GM23248 (cell line): ENCODE measurements at regions not wholly inside any gene's neighbourhood (a gene's known extent, or its start where the extent isn't known, plus 50 kb on each side); places are given as distances from the start of the nearest gene placed in this dataset.

Experiments used
- DNase-seq: peaks from one replicate; pipeline ENCODE4 v3.0.0-alpha.2; 2015
- H2AFZ ChIP-seq: fragments of 200-600 bp; sonication (generic); 2 replicates; pipeline ENCODE4 v1.6.1; 2016; ENCODE audit warnings: antibody characterized with exemption
- H3F3A ChIP-seq: fragments of 200-600 bp; sonication (generic); 2 replicates; pipeline ENCODE4 v1.6.1; 2016; ENCODE audit warnings: mild to moderate bottlenecking, antibody characterized with exemption, mixed run types; ENCODE audit not compliant: insufficient read depth
- H3K27ac ChIP-seq: fragments of 200-600 bp; sonication (generic); 2 replicates; pipeline ENCODE4 v1.5.1; 2016; ENCODE audit warnings: mild to moderate bottlenecking
- H3K27me3 ChIP-seq: fragments of 200-600 bp; sonication (generic); replicated peaks from 2 replicates; pipeline ENCODE4 v1.6.1; 2016; ENCODE audit warnings: mild to moderate bottlenecking; ENCODE audit not compliant: insufficient read depth
- H3K36me3 ChIP-seq: fragments of 200-600 bp; sonication (generic); 2 replicates; pipeline ENCODE4 v1.6.1; 2016; ENCODE audit warnings: low read depth, mild to moderate bottlenecking
- H3K4me1 ChIP-seq: fragments of 200-600 bp; sonication (generic); 2 replicates; pipeline ENCODE4 v1.6.1; 2016; ENCODE audit warnings: mild to moderate bottlenecking; ENCODE audit not compliant: insufficient read depth
- H3K4me2 ChIP-seq: fragments of 200-600 bp; sonication (generic); one replicate; pipeline ENCODE4 v1.6.1; 2016; ENCODE audit warnings: mild to moderate bottlenecking; ENCODE audit not compliant: unreplicated experiment
- H3K4me3 ChIP-seq: fragments of 200-600 bp; sonication (generic); 2 replicates; pipeline ENCODE4 v1.5.1; 2016; ENCODE audit warnings: mild to moderate bottlenecking
- H3K79me2 ChIP-seq: fragments of 200-600 bp; sonication (generic); 2 replicates; pipeline ENCODE4 v1.6.1; 2016; ENCODE audit warnings: mild to moderate bottlenecking; ENCODE audit not compliant: insufficient read depth
- H3K9ac ChIP-seq: fragments of 200-600 bp; sonication (generic); 2 replicates; pipeline ENCODE4 v1.6.1; 2016; ENCODE audit warnings: mild to moderate bottlenecking
- H3K9me2 ChIP-seq: fragments of 200-600 bp; sonication (generic); 2 replicates; pipeline ENCODE4 v1.6.1; 2016; ENCODE audit warnings: mixed run types, mild to moderate bottlenecking, moderate library complexity; ENCODE audit not compliant: insufficient read depth
- H3K9me3 ChIP-seq: fragments of 200-600 bp; sonication (generic); one replicate; pipeline ENCODE4 v1.6.1; 2017; ENCODE audit warnings: low read depth
- H4K20me1 ChIP-seq: fragments of 200-600 bp; sonication (generic); 2 replicates; pipeline ENCODE4 v1.6.0; 2016; ENCODE audit not compliant: insufficient read depth
- EZH2 ChIP-seq: fragments of 200-600 bp; sonication (generic); IDR thresholded peaks from 2 replicates; pipeline ENCODE4 v1.6.1; 2018; ENCODE audit warnings: antibody characterized with exemption, mild to moderate bottlenecking; ENCODE audit not compliant: insufficient read depth, poor library complexity, severe bottlenecking
- EZH2phosphoT487 ChIP-seq: fragments of 200-600 bp; sonication (generic); IDR thresholded peaks from 2 replicates; pipeline ENCODE4 v1.6.1; 2018; ENCODE audit warnings: antibody characterized with exemption, moderate library complexity, mild to moderate bottlenecking, low read depth; ENCODE audit not compliant: insufficient read depth
- WGBS, 2 experiments: methylation state at CpG; one replicate each; pipeline ENCODE4 v1.1.6; 2015 to 2017; ENCODE audit warnings: low lambda C conversion rate in 2 of 2, low coverage in 1 of 2; ENCODE audit errors: missing lambda C conversion rate in 2 of 2; 5-methylcytosine and 5-hydroxymethylcytosine counted together
- in situ Hi-C: fragments of 300-500 bp; cut with MboI; formaldehyde crosslinking; loops from 2 replicates; pipeline ENCODE4 v1.15.0; 2020

- Histone ChIP-seq H3K36me3 (no peaks in the 10 kb centered on the region), H3K4me3 (no peak overlapping the region), H4K20me1 (no peaks in the 10 kb centered on the region), H3K79me2 (no peaks in the 10 kb centered on the region), H3K4me2 (no peak overlapping the region), H3F3A (no peaks in the 10 kb centered on the region), H2AFZ (no peak overlapping the region), H3K9me2 (no peaks in the 10 kb centered on the region), H3K9me3 (peaks cover 8% of the 10 kb centered on the region), H3K4me1 (no peaks in the 10 kb centered on the region), H3K27ac (no peak overlapping the region), H3K9ac (no peak overlapping the region), H3K27me3 (no peaks in the 10 kb centered on the region)
- no peak for DNase-seq
- TF ChIP-seq EZH2phosphoT487 (no peak), EZH2 (no peak)
- in situ Hi-C loops, result no loop called here
- 10 to 13% methylated on average over 7 of the region's 7 CpGs for WGBS, 2 experiments
Observed at GRCh38 chr4:11801466-11802446, 373.1 kb upstream of the HS3ST1 start.

- Histone ChIP-seq H4K20me1 (no peaks in the 10 kb centered on the region), H3K9me3 (peaks cover 8% of the 10 kb centered on the region), H3K9me2 (no peaks in the 10 kb centered on the region), H3K79me2 (no peaks in the 10 kb centered on the region), H3F3A (no peaks in the 10 kb centered on the region), H2AFZ (no peak overlapping the region), H3K27me3 (no peaks in the 10 kb centered on the region), H3K4me3 (no peak overlapping the region), H3K36me3 (no peaks in the 10 kb centered on the region), H3K4me1 (no peaks in the 10 kb centered on the region), H3K4me2 (no peak overlapping the region), H3K9ac (no peak overlapping the region), H3K27ac (no peak overlapping the region)
- DNase-seq, result no peak
- in situ Hi-C loops, result no loop called here
- no peak for TF ChIP-seq EZH2phosphoT487
- no peak for TF ChIP-seq EZH2
- 4 to 15% methylated on average over 1 of the region's 1 CpG for WGBS, 2 experiments
Observed at GRCh38 chr4:11799196-11799595, 370.5 kb upstream of the HS3ST1 start.

- H4K20me1 ChIP-seq, result no peaks in the 10 kb centered on the region
- no peak overlapping the region for H3K9ac ChIP-seq
- H3K4me2 ChIP-seq, result no peak overlapping the region
- H3K4me1 ChIP-seq, result no peaks in the 10 kb centered on the region
- no peak overlapping the region for H3K4me3 ChIP-seq
- no peak overlapping the region for H3K27ac ChIP-seq
- H3K27me3 ChIP-seq, result no peaks in the 10 kb centered on the region
- H3K36me3 ChIP-seq, result no peaks in the 10 kb centered on the region
- TF ChIP-seq EZH2phosphoT487 (no peak), EZH2 (no peak)
- no peak overlapping the region for H2AFZ ChIP-seq
- H3K9me2 ChIP-seq, result no peaks in the 10 kb centered on the region
- in situ Hi-C loops, result no loop called here
- H3K79me2 ChIP-seq, result no peaks in the 10 kb centered on the region
- no peaks in the 10 kb centered on the region for H3K9me3 ChIP-seq
- no peak for DNase-seq
- no peaks in the 10 kb centered on the region for H3F3A ChIP-seq
- WGBS, 2 experiments, result 0 to 3% methylated on average over 3 of the region's 3 CpGs
Observed at GRCh38 chr4:11791797-11792196, 363.1 kb upstream of the HS3ST1 start.

- Histone ChIP-seq H3K79me2 (no peaks in the 10 kb centered on the region), H4K20me1 (no peaks in the 10 kb centered on the region), H3K9ac (no peak overlapping the region), H3F3A (no peaks in the 10 kb centered on the region), H3K27ac (no peak overlapping the region), H3K9me2 (no peaks in the 10 kb centered on the region), H2AFZ (no peak overlapping the region), H3K9me3 (no peaks in the 10 kb centered on the region), H3K27me3 (no peaks in the 10 kb centered on the region), H3K4me2 (no peak overlapping the region), H3K4me1 (no peaks in the 10 kb centered on the region), H3K4me3 (no peak overlapping the region), H3K36me3 (no peaks in the 10 kb centered on the region)
- no peak for DNase-seq
- in situ Hi-C loops, result no loop called here
- no peak for TF ChIP-seq EZH2phosphoT487
- TF ChIP-seq EZH2, result no peak
- WGBS, 2 experiments, result 31 to 37% methylated on average over 4 of the region's 4 CpGs
Observed at GRCh38 chr4:11790230-11790629, 361.5 kb upstream of the HS3ST1 start.
